Muscle of back (tissue), 3 donors: ENCODE measurements at regions not wholly inside any gene's neighbourhood (a gene's known extent, or its start where the extent isn't known, plus 50 kb on each side); places are given as distances from the start of the nearest gene placed in this dataset.
"Not testable (repeated sequence)": the region's sequence is repeated elsewhere in the genome, so short reads cannot be mapped to it uniquely, and the experiment has no call there.

Source experiments
- DNase-seq, 3 donors: peaks; one replicate each; pipeline versions ENCODE4 v3.0.0 to v3.0.0-alpha.2; 2013

- DNase-seq = no peak
These were observed 149.9 kb upstream of the FUT9 start for GRCh38 chr6:95865857-95866256.

- DNase-seq = no peak
These were observed 149.0 kb upstream of the FUT9 start for GRCh38 chr6:95866732-95867131.

GRCh38 chr6:95867205-95867604 lies 148.6 kb upstream of the FUT9 start:
- DNase-seq = no peak

GRCh38 chr6:95877480-95877879 lies 138.3 kb upstream of the FUT9 start:
- no peak for DNase-seq

GRCh38 chr6:95879856-95880255 lies 135.9 kb upstream of the FUT9 start:
- no peak for DNase-seq

- peak; percentile 24 to 54 (median 39) for DNase-seq
These were observed 133.4 kb upstream of the FUT9 start for GRCh38 chr6:95882371-95882770.

GRCh38 chr6:95888711-95889110 lies 127.1 kb upstream of the FUT9 start:
- not testable (repeated sequence) for DNase-seq

GRCh38 chr6:95905132-95905531 lies 110.6 kb upstream of the FUT9 start:
- no peak for DNase-seq

GRCh38 chr6:95917034-95917433 lies 98.7 kb upstream of the FUT9 start:
- no peak for DNase-seq

GRCh38 chr6:95923518-95923917 lies 92.3 kb upstream of the FUT9 start:
- peak in 1 of 3 donors; percentile 0 for DNase-seq

GRCh38 chr6:95935736-95936135 lies 80.0 kb upstream of the FUT9 start:
- DNase-seq = no peak

GRCh38 chr6:95946906-95947305 lies 68.9 kb upstream of the FUT9 start:
- DNase-seq = no peak

GRCh38 chr6:95948324-95948723 lies 67.5 kb upstream of the FUT9 start:
- no peak for DNase-seq

- DNase-seq = no peak
These were observed 65.8 kb upstream of the FUT9 start for GRCh38 chr6:95949985-95950384.

GRCh38 chr6:95958686-95959085 lies 57.1 kb upstream of the FUT9 start:
- no peak for DNase-seq

GRCh38 chr6:95959261-95959660 lies 56.5 kb upstream of the FUT9 start:
- no peak for DNase-seq
